ENCODE measurements at regions not wholly inside any gene's neighbourhood (a gene's known extent, or its start where the extent isn't known, plus 50 kb on each side); places are given as distances from the start of the nearest gene placed in this dataset.

DNA sequence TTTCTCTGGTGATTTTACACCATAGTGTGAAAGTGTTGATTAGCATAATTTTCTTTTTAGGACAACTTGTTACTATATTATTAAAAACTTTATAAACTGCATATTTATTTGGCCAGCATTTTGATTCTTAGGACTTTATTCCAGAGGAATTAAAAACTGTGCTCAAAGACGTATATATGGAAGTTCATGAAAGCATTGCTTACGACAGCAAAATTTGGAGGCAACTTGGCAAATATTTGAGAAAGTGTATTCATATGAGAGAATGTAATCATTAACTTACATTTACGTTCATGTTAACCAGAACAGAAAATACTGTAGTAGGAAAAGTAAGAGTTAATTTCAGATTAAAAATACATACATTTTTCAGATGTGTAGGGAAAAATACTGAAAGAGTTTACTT, 203.1 kb downstream of the JCAD start:
- peaks cover 31% of the 10 kb centered on the region for H3K27me3 Mint-ChIP-seq
- H3K4me3 Mint-ChIP-seq: no peak overlapping the region
- ATAC-seq (replicated peaks; ENCODE audit: extremely low read depth, poor library complexity, severe bottlenecking): no peak
- no peak overlapping the region for H3K27ac Mint-ChIP-seq (ENCODE audit: low read depth)
- H3K36me3 Mint-ChIP-seq (ENCODE audit: insufficient read depth): no peaks in the 10 kb centered on the region
- H3K9me3 Mint-ChIP-seq: no peaks in the 10 kb centered on the region
- no peaks in the 10 kb centered on the region for H3K4me1 Mint-ChIP-seq
- DNase-seq (ENCODE audit: low spot score in 2 of 2): no peak

GRCh38 chr10:29853913-29854312, 205.5 kb downstream of the JCAD start:
- Mint-ChIP-seq H3K9me3 (no peaks in the 10 kb centered on the region), H3K4me3 (no peak overlapping the region)
- ATAC-seq (replicated peaks; ENCODE audit: extremely low read depth, poor library complexity, severe bottlenecking): no peak

GRCh38 chr10:29851241-29851640, 208.1 kb downstream of the JCAD start:
- H3K9me3 Mint-ChIP-seq: no peaks in the 10 kb centered on the region
- H3K27ac Mint-ChIP-seq (ENCODE audit: low read depth): no peak overlapping the region

More at GRCh38 chr10:29853913-29854312, 205.5 kb downstream of the JCAD start:
- peaks cover 23% of the 10 kb centered on the region for H3K27me3 Mint-ChIP-seq
- no peaks in the 10 kb centered on the region for H3K36me3 Mint-ChIP-seq (ENCODE audit: insufficient read depth)
- DNase-seq (ENCODE audit: low spot score in 2 of 2): no peak
- no peak overlapping the region for H3K27ac Mint-ChIP-seq (ENCODE audit: low read depth)
- H3K4me1 Mint-ChIP-seq: no peaks in the 10 kb centered on the region

DNA sequence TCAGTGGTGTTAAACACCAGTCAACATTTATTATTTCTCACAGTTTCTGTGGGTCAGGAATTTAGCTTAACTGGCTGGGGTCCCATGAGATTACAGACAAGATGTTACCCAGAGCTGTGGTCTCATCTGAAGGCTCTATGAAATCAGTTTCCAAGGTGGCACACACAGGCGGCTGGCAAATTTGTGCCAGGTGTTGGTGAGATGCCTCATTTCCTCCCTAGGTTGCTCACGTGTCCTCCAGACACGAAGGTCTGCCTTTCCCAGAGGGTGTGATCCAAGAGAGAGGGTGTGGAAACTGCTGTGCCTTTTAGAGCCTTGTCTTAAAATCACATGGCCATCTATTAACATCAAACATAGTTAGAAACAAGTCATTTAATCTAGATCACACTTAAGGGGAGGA, 209.0 kb downstream of the JCAD start:
- Mint-ChIP-seq H3K36me3 (ENCODE audit: insufficient read depth) (no peaks in the 10 kb centered on the region), H3K9me3 (no peaks in the 10 kb centered on the region), H3K27ac (ENCODE audit: low read depth) (no peak overlapping the region), H3K4me3 (no peak overlapping the region), H3K27me3 (peaks cover 17% of the 10 kb centered on the region), H3K4me1 (no peaks in the 10 kb centered on the region)
- DNase-seq (ENCODE audit: low spot score in 2 of 2): no peak
- no peak for ATAC-seq (replicated peaks; ENCODE audit: extremely low read depth, poor library complexity, severe bottlenecking)

More at GRCh38 chr10:29851241-29851640, 208.1 kb downstream of the JCAD start:
- Mint-ChIP-seq H3K4me3 (no peak overlapping the region), H3K4me1 (no peaks in the 10 kb centered on the region), H3K27me3 (peaks cover 12% of the 10 kb centered on the region), H3K36me3 (ENCODE audit: insufficient read depth) (no peaks in the 10 kb centered on the region)
- DNase-seq (ENCODE audit: low spot score in 2 of 2): no peak
- no peak for ATAC-seq (replicated peaks; ENCODE audit: extremely low read depth, poor library complexity, severe bottlenecking)

DNA sequence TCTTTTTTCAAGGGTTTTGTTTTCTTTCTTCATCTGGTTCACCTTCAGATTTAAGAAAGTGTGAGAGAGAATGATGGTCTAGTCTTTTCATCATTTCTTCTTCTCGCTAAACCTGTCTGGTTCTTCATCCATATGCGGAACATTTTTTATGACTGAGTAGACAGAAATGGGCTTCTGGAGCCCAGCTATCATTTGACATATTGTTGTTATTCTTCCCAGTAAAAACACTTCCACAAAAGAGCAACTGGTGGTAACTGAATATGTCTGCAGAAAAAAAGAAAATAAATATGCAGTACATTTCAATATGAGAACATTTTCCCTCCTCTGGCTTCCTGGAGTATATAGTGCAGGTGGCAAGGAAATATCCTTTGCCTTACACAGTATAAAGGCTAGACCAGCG, 209.5 kb downstream of the JCAD start:
- Mint-ChIP-seq H3K9me3 (no peaks in the 10 kb centered on the region), H3K4me3 (no peak overlapping the region), H3K4me1 (no peaks in the 10 kb centered on the region), H3K36me3 (ENCODE audit: insufficient read depth) (no peaks in the 10 kb centered on the region), H3K27me3 (peaks cover 22% of the 10 kb centered on the region), H3K27ac (ENCODE audit: low read depth) (no peak overlapping the region)
- DNase-seq (ENCODE audit: low spot score in 2 of 2) (no peak), ATAC-seq (replicated peaks; ENCODE audit: extremely low read depth, poor library complexity, severe bottlenecking) (no peak)

DNA sequence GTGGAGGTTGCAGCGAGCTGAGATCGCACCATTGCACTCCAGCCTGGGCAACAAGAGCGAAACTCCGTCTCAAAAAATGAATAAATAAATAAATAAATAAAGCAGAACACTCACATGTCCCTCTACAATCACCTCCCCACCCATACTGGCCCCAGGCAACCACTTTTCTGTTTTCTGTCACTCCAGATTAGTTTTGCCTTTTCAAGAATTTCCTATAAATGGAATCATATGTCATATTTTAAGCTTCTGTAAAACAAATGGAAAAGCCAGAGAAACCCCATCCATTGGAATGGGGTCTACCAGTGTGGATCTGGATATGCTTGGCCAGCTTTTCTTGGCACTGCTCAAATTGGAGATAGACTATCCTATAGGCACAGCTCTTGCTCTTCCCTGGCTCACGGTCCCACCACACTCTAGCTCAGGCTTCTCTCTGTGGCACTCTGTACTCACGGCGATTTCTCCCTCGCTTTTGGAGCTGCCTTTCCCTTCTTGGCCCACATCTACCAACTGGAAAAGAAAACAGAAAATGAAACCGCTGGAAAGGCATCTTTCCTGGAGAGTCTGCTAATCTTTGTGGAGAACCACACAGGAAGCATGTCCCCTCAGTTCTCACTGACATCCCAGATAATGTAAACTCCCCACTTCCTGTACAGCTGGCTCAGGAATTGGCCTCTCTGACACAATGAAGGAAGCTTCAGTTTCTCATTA, 210.1 kb downstream of the JCAD start:
- ATAC-seq (replicated peaks; ENCODE audit: extremely low read depth, poor library complexity, severe bottlenecking) (no peak), DNase-seq (ENCODE audit: low spot score in 2 of 2) (no peak)
- Mint-ChIP-seq H3K36me3 (ENCODE audit: insufficient read depth) (no peaks in the 10 kb centered on the region), H3K4me3 (no peak overlapping the region), H3K27ac (ENCODE audit: low read depth) (no peak overlapping the region), H3K9me3 (no peaks in the 10 kb centered on the region), H3K4me1 (no peaks in the 10 kb centered on the region), H3K27me3 (peaks cover 27% of the 10 kb centered on the region)

DNA sequence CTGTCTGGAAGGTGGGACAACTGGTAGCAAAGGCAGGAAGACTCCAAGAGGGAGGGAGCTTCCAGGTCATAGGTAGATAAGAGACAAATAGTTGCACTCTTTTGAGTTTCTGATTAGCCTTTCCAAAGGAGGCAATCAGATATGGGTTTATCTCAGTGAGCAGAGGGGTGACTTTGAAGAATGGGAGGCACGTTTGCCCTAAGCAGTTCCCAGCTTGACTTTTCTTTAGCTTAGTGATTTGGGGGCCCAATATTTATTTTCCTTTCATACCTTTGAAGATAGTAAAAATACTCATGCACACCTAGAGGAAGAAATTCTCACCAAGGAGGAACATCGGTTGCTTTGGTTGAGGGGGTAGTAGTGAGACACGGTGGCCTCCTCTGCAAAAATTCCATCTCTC, 212.1 kb upstream of the SVIL start:
- Mint-ChIP-seq H3K27ac (ENCODE audit: low read depth) (no peak overlapping the region), H3K4me3 (no peak overlapping the region), H3K36me3 (ENCODE audit: insufficient read depth) (no peaks in the 10 kb centered on the region), H3K9me3 (no peaks in the 10 kb centered on the region), H3K27me3 (peaks cover 27% of the 10 kb centered on the region), H3K4me1 (no peaks in the 10 kb centered on the region)
- no peak for DNase-seq (ENCODE audit: low spot score in 2 of 2)
- ATAC-seq (replicated peaks; ENCODE audit: extremely low read depth, poor library complexity, severe bottlenecking): no peak

DNA sequence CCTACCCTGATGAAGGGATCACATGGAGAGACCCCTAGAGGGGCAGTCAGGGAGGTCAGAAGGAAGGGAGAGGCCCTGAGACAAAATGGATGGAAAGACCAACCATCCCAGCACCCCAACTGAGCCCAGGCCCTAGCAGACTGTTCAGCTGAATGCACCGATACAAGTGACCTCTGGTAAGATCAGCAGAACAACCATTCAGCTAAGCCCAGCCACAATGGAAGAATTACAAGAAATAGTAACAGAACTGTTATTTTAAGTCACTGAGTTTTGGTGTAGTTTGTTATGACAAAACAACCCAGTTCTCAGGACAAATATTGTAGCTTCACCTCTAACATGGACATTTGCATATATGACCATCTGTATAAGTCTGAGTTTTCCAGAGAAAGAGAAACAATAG, 210.4 kb upstream of the SVIL start:
- Mint-ChIP-seq H3K9me3 (no peaks in the 10 kb centered on the region), H3K27ac (ENCODE audit: low read depth) (no peak overlapping the region), H3K36me3 (ENCODE audit: insufficient read depth) (no peaks in the 10 kb centered on the region), H3K4me1 (no peaks in the 10 kb centered on the region), H3K4me3 (no peak overlapping the region), H3K27me3 (peaks cover 26% of the 10 kb centered on the region)
- no peak for ATAC-seq (replicated peaks; ENCODE audit: extremely low read depth, poor library complexity, severe bottlenecking)
- DNase-seq (ENCODE audit: low spot score in 2 of 2): no peak

DNA sequence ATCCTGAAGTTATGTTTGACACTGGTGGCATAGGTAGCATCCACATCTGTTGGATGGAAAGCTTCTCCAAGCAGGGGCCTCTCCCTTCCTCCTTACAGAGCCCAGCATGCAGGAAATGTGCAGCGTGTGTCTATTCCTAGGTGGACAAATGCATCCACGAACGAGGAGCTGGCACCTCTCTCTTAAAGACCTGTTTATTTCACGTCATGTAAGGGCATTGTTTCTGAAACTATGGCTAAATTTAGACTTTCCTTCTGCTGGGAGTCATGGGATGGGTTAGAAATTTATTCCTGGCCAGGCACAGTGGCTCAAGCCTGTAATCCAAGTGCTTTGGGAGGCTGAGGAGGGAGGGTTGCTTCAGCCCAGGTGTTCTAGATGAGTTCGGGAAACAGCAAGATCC, 208.4 kb upstream of the SVIL start:
- ATAC-seq (replicated peaks; ENCODE audit: extremely low read depth, poor library complexity, severe bottlenecking) (no peak), DNase-seq (ENCODE audit: low spot score in 2 of 2) (no peak)
- Mint-ChIP-seq H3K4me3 (no peak overlapping the region), H3K36me3 (ENCODE audit: insufficient read depth) (no peaks in the 10 kb centered on the region), H3K9me3 (no peaks in the 10 kb centered on the region), H3K27me3 (peaks cover 29% of the 10 kb centered on the region), H3K27ac (ENCODE audit: low read depth) (no peak overlapping the region), H3K4me1 (no peaks in the 10 kb centered on the region)

GRCh38 chr10:29841724-29842649, 207.2 kb upstream of the SVIL start:
- H3K4me3 Mint-ChIP-seq: no peak overlapping the region
- peaks cover 36% of the 10 kb centered on the region for H3K27me3 Mint-ChIP-seq
- DNase-seq (ENCODE audit: low spot score in 2 of 2) (no peak), ATAC-seq (replicated peaks; ENCODE audit: extremely low read depth, poor library complexity, severe bottlenecking) (no peak)
- H3K36me3 Mint-ChIP-seq (ENCODE audit: insufficient read depth): no peaks in the 10 kb centered on the region
- H3K9me3 Mint-ChIP-seq: no peaks in the 10 kb centered on the region
- H3K27ac Mint-ChIP-seq (ENCODE audit: low read depth): no peak overlapping the region
- H3K4me1 Mint-ChIP-seq: no peaks in the 10 kb centered on the region

DNA sequence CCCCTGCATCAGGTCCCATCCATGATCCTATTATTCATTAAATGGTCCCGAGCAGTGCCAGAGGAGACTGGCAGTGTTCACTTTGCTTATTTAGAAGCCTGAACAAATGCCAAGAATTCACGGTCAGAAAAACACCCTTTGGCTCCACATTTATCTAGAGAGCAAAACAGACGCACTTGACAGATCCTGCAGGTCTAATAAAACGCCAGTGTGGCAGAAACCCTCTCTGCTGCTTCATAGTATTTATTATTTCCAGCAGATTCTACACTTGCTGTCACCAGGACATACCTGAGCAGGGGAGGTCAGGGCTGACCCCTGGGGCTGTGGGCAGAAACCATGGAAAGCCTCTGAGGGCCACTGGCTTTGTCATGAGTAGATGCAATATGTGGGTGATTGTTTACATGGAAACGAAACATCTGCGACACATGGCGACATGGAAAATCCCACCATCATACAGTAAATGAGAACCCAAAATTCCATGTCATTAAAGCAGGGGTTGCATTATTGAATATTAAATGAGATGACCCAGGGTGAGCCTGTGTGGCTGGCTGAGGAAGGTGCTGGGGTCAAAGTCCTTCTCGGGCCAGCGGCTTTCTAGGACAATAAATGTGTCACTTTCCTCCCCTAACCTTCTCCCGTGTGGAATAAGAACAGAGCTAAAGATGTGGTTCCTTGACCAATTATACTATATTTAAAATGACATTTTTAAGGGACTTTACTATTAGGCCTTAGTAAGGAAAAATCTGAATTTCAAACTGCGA, 205.9 kb upstream of the SVIL start:
- H3K27ac Mint-ChIP-seq (ENCODE audit: low read depth): no peak overlapping the region
- H3K4me1 Mint-ChIP-seq: no peaks in the 10 kb centered on the region
- H3K9me3 Mint-ChIP-seq: no peaks in the 10 kb centered on the region
- no peaks in the 10 kb centered on the region for H3K36me3 Mint-ChIP-seq (ENCODE audit: insufficient read depth)
- ATAC-seq (replicated peaks; ENCODE audit: extremely low read depth, poor library complexity, severe bottlenecking) (no peak), DNase-seq (ENCODE audit: low spot score in 2 of 2) (no peak)
- H3K4me3 Mint-ChIP-seq: no peak overlapping the region
- H3K27me3 Mint-ChIP-seq: peaks cover 46% of the 10 kb centered on the region

DNA sequence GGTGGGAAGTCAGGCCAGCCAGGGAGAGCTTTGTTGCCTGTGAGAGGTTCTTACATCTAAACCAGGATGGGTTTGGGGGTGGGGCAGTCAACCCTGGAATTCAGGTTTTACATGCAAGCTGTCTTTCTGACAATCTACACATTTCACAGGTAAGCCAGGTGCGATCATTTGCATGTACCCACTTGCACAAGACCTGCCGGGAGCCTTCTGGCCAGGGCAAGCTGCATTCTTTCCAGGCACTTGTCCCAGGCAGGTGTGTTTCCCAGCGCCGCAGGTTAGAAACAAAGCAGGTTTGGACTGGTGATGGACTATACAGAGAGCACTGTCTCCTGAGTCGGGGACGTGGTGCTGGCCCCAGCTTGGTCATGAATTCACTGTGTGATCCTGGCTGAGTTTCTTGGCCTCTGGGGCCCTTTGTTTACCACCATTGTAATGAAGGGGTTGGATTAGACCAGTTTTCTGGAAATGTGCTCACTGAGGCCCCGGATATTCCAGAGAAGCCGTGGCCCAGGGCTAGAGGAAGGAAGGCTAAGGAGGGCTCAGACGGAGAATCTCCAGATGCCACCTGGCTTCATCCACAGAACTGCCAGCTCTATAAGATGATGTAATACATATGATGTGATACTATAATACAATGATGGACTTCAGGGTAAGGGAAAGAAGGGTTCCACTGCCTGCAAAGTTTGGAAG, 205.2 kb upstream of the SVIL start:
- H3K4me1 Mint-ChIP-seq: no peaks in the 10 kb centered on the region
- H3K27ac Mint-ChIP-seq (ENCODE audit: low read depth): no peak overlapping the region
- ATAC-seq (replicated peaks; ENCODE audit: extremely low read depth, poor library complexity, severe bottlenecking): no peak
- H3K27me3 Mint-ChIP-seq: peaks cover 38% of the 10 kb centered on the region
- H3K9me3 Mint-ChIP-seq: no peaks in the 10 kb centered on the region
- no peaks in the 10 kb centered on the region for H3K36me3 Mint-ChIP-seq (ENCODE audit: insufficient read depth)
- H3K4me3 Mint-ChIP-seq: no peak overlapping the region
- DNase-seq (ENCODE audit: low spot score in 2 of 2): no peak

All from central memory CD8-positive, alpha-beta T cell (primary cell).